ENCODE measurements at regions not wholly inside any gene's neighbourhood (a gene's known extent, or its start where the extent isn't known, plus 50 kb on each side); places are given as distances from the start of the nearest gene placed in this dataset.

- TF ChIP-seq RNF2 (IDR thresholded peaks at IDR 0.05; ENCODE audit: borderline replicate concordance, low read depth, low read length, missing control alignments, poor library complexity, severe bottlenecking) (no peak), SP1 (IDR thresholded peaks at IDR 0.05; ENCODE audit: low read depth, low read length) (no peak)
Observed at GRCh38 chr6:125526007-125526720, 223.3 kb upstream of the HEY2 start (continued).

Measured in H1 (cell line).